ENCODE measurements at regions not wholly inside any gene's neighbourhood (a gene's known extent, or its start where the extent isn't known, plus 50 kb on each side); places are given as distances from the start of the nearest gene placed in this dataset.

DNA sequence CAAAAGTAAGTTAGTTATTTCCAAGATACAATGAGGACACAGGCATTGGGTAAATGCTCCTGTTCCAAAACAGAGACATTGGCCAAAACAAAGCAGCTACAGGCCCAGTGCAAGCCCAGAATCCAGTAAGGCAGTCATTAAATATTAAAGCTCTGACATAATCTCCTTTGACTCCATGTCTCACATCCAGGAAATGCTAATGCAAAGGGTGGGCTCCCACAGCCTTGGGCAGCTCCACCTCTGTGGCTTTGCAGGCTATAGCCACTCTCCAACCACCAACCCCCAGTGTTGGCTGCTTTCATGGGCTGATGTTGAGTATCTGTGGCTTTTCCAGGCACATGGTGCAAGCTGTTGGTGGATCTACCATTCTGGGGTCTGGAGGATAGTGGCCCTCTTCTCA lies 733.4 kb upstream of the SOX9 start:
- Histone ChIP-seq H3K36me3 (no peaks in the 10 kb centered on the region), H3K9ac (no peak overlapping the region), H3K4me2 (no peak overlapping the region), H3K27ac (no peak overlapping the region), H3K9me3 (0 out of 2 replicates have a peak, but pooled peaks cover 7% of the 10 kb centered on the region), H3K27me3 (no peaks in the 10 kb centered on the region), H3K4me3 (no peak overlapping the region), H4K20me1 (no peaks in the 10 kb centered on the region), H3K4me1 (no peaks in the 10 kb centered on the region)
- no peak for TF ChIP-seq Cebpa-rat (IDR thresholded peaks at IDR 0.05)

DNA sequence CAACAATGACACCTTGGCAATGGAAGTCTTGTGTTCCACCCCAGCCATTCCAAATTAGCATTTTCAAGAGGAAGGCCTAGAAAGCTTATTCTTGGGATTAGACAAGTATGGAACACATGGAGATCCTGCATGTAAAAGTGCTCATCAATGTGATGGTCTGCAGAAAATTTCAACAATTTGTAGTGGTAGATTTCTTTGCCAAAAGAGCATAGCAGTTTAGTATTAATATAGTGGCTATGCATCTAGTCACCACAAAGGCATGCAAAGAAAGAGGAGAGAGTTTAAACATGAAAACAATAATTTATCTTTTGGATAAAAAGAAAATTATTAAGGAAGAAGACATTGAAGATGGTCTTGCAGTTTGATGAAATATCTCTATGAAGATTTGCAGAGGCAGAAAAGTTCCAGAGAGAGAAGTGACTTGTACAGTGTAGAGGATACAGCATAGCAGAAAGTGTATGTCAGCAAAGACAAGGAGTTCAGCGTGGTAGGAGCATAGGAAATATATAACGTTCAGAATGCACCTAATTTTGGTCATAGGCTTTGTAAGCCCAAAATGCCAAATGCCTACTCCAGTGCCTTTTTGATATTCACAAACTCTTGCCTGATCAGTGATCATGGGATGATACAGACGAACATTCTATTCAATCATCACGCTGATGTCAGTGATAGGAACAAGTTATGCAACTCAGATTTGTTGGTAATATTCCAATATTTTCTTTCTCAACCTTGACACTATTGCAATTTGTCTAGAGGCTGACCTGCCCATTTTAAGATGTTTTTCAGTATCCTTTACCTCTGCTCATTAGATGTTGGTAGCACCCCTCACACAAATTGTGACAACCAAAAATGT lies 727.9 kb upstream of the SOX9 start:
- H4K20me1 ChIP-seq: no peaks in the 10 kb centered on the region
- H3K4me3 ChIP-seq: no peak overlapping the region
- TF ChIP-seq Cebpa-rat (IDR thresholded peaks at IDR 0.05): no peak
- H3K9ac ChIP-seq: no peak overlapping the region
- H3K27ac ChIP-seq: no peak overlapping the region
- H3K36me3 ChIP-seq: no peaks in the 10 kb centered on the region
- H3K27me3 ChIP-seq: no peaks in the 10 kb centered on the region
- 0 out of 2 replicates have a peak, but pooled peaks cover 3% of the 10 kb centered on the region for H3K9me3 ChIP-seq
- H3K4me1 ChIP-seq: no peaks in the 10 kb centered on the region
- no peak overlapping the region for H3K4me2 ChIP-seq

DNA sequence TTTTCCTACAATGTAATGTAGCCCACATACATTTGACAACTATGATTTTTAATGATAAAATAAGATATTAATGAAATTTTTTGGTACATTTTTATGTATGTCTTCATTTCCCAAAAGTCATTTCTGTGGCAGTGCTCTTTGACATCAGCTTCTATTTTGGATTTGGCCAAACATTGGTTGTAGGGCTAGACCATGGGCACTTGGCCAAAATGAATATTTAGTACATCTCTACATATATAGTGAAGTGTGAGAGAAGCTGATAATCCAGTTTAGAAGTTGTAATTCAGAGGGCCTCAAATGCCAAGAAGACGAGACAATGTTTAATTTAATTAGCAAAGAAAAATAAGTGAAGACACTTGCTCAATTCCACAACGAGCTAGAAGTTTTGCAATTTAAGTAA lies 724.9 kb upstream of the SOX9 start:
- no peaks in the 10 kb centered on the region for H3K9me3 ChIP-seq
- no peaks in the 10 kb centered on the region for H3K36me3 ChIP-seq
- H3K4me2 ChIP-seq: no peak overlapping the region
- no peaks in the 10 kb centered on the region for H3K4me1 ChIP-seq
- TF ChIP-seq Cebpa-rat (IDR thresholded peaks at IDR 0.05): no peak
- no peak overlapping the region for H3K9ac ChIP-seq
- H3K4me3 ChIP-seq: no peak overlapping the region
- H4K20me1 ChIP-seq: no peaks in the 10 kb centered on the region
- no peaks in the 10 kb centered on the region for H3K27me3 ChIP-seq
- no peak overlapping the region for H3K27ac ChIP-seq

DNA sequence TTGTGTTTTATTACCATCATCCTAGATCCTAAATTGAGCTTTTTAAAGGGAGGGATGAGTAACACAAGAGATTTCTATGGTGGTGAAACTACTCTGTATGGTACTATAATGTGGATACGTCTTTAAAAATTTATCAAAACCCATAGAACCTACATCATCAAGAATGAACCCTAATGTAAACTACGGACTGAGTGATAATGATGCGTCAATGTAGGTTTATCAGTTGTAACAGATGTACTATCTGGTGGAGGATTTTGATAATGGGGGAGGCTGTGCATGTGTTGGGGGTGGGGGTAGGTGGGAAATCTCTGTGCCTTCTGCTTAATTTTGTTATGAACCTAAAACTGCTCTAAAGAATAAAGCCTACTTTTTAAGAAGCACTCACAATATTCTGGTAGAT lies 724.1 kb upstream of the SOX9 start:
- Histone ChIP-seq H3K9ac (no peak overlapping the region), H3K27me3 (no peaks in the 10 kb centered on the region), H3K4me3 (no peak overlapping the region), H3K27ac (no peak overlapping the region), H3K4me1 (no peaks in the 10 kb centered on the region), H3K4me2 (no peak overlapping the region), H3K36me3 (no peaks in the 10 kb centered on the region), H3K9me3 (no peaks in the 10 kb centered on the region), H4K20me1 (no peaks in the 10 kb centered on the region)
- no peak for TF ChIP-seq Cebpa-rat (IDR thresholded peaks at IDR 0.05)

DNA sequence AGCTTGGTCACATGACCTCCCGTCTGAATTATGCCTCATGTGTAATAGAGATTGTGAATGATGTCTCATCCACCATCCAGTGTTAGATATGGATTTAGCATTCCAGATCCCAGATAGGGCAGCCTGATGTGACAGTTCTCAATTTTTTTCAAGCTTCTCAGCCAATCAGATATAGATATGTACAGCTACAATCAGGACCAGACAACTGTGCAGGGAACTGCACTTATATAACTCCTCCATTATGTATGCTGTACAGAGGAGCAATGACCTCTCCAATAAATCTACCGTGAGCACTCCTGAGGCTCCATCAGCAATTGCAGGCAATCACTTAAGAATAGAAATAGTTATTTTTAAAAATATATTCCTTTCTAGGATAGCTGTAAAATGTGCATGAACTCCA lies 722.8 kb upstream of the SOX9 start:
- H3K4me1 ChIP-seq: no peaks in the 10 kb centered on the region
- H3K36me3 ChIP-seq: no peaks in the 10 kb centered on the region
- H3K27me3 ChIP-seq: no peaks in the 10 kb centered on the region
- H3K27ac ChIP-seq: no peak overlapping the region
- H3K9me3 ChIP-seq: no peaks in the 10 kb centered on the region
- H3K4me3 ChIP-seq: no peak overlapping the region
- H3K4me2 ChIP-seq: no peak overlapping the region
- no peaks in the 10 kb centered on the region for H4K20me1 ChIP-seq
- no peak for TF ChIP-seq Cebpa-rat (IDR thresholded peaks at IDR 0.05)
- no peak overlapping the region for H3K9ac ChIP-seq

DNA sequence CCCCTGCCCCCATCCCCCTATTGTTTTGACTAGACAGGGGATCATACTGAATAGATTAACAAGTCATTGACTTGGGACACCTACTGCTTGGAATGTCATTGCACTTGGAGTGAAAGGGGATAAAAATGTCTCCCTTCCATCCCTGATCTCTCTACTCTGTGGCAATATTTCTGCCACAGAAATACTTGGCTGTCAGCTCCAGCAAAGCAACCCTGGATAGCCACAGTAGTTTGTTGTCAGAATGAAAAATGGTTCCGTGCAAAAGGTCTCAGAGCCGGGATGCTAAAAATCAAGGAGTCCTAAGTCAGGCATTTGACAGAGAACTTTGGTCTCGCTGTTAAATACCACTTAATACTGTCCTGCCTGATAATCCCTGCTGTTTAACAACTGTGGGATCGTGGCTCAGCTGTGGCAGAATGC lies 722.0 kb upstream of the SOX9 start:
- Histone ChIP-seq H3K4me2 (no peak overlapping the region), H3K4me1 (no peaks in the 10 kb centered on the region), H3K27ac (no peak overlapping the region), H4K20me1 (no peaks in the 10 kb centered on the region), H3K9ac (no peak overlapping the region), H3K27me3 (no peaks in the 10 kb centered on the region), H3K4me3 (no peak overlapping the region), H3K9me3 (no peaks in the 10 kb centered on the region), H3K36me3 (no peaks in the 10 kb centered on the region)
- TF ChIP-seq Cebpa-rat (IDR thresholded peaks at IDR 0.05): no peak

DNA sequence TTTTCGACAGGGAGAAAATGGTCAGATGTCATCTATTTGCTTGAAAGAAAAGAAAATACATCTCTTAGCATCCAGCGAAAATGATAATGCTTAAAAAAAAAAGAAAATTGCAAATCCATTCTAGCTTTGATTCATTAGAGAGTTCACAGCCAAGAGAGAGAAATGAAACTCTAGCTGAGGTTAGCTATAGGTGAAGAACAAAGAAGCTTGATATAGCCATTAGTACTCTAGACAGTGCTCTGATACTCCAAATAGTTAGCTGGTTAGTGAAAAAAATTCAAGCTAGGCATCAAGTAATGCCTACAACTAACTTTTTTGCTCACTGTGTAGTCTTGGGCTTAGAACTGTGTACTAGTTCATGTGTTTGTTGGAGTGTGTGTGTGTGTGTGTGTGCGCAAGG lies 721.6 kb upstream of the SOX9 start:
- Histone ChIP-seq H3K4me1 (no peaks in the 10 kb centered on the region), H3K27me3 (no peaks in the 10 kb centered on the region), H3K9ac (no peak overlapping the region), H3K4me3 (no peak overlapping the region), H3K27ac (no peak overlapping the region), H3K36me3 (no peaks in the 10 kb centered on the region), H4K20me1 (no peaks in the 10 kb centered on the region), H3K9me3 (no peaks in the 10 kb centered on the region), H3K4me2 (no peak overlapping the region)
- no peak for TF ChIP-seq Cebpa-rat (IDR thresholded peaks at IDR 0.05)

DNA sequence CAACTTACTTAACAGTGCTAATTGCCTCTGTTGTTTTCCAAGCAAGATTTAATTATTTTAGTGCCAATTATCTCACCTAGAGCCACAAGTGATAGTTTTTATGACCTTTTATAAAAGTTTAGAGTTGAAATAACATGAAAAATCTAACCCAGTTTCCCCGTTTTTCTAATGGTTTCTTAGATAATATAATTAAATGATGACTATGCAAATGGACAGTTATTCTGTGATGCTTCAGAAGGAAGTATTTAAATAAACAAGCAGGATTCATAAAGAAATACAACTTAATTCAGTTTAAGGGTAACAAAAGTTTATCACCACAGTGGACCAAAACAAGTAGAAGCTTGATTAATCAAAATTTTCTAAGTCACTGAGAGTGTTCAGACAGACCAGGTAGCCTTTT lies 721.2 kb upstream of the SOX9 start:
- no peak for TF ChIP-seq Cebpa-rat (IDR thresholded peaks at IDR 0.05)
- H3K36me3 ChIP-seq: no peaks in the 10 kb centered on the region

DNA sequence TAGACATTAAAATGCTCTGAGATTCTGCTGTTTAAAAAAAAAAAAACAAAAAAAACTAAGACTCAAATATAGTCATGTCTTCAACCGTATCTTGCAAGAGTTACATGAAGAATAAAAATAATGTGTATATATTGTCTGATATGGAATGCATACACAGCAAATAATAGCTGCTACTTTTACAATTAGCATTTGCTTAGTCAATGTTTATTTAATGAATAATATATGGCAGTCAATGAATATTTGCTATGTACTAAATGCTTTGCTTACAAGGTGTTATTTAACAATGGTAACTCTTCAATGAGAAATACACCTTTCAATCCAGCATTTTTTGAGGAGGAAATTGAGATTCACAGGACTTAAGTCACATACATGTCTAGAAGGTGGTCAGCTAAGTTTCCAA lies 718.8 kb upstream of the SOX9 start:
- no peaks in the 10 kb centered on the region for H3K9me3 ChIP-seq
- no peaks in the 10 kb centered on the region for H4K20me1 ChIP-seq
- no peaks in the 10 kb centered on the region for H3K4me1 ChIP-seq
- no peak overlapping the region for H3K4me2 ChIP-seq
- no peak for TF ChIP-seq Cebpa-rat (IDR thresholded peaks at IDR 0.05)
- no peak overlapping the region for H3K9ac ChIP-seq
- H3K4me3 ChIP-seq: no peak overlapping the region
- H3K27ac ChIP-seq: no peak overlapping the region
- H3K36me3 ChIP-seq: no peaks in the 10 kb centered on the region
- no peaks in the 10 kb centered on the region for H3K27me3 ChIP-seq

More for the DNA sequence above, 721.2 kb upstream of the SOX9 start:
- Histone ChIP-seq H4K20me1 (no peaks in the 10 kb centered on the region), H3K27ac (no peak overlapping the region), H3K9ac (no peak overlapping the region), H3K4me1 (no peaks in the 10 kb centered on the region), H3K4me2 (no peak overlapping the region), H3K4me3 (no peak overlapping the region), H3K27me3 (no peaks in the 10 kb centered on the region), H3K9me3 (no peaks in the 10 kb centered on the region)

DNA sequence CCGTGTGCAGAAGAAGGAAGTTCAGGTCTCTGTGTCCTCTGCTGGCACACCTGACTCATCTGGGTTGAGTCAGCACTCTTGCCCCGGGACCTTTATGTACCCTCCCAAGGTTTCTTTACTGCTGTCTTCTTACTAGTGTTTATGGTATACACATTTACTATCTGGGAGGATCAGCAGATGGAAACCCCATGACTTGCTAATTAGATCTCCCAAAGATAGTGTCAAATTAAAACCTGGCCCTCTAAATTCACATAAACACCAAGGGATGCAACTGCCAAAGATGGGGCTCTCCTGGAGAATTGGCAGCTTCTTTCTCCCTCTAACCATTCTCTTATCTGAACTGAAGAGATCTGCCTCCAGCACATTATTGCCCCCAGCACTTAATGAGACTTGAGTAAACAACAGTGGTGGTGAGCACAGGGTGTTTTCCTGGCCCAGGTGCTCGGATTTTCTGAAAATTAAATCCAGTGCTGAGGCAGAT lies 718.1 kb upstream of the SOX9 start:
- H3K4me3 ChIP-seq: no peak overlapping the region
- no peaks in the 10 kb centered on the region for H3K27me3 ChIP-seq
- H4K20me1 ChIP-seq: no peaks in the 10 kb centered on the region
- H3K9me3 ChIP-seq: no peaks in the 10 kb centered on the region
- TF ChIP-seq Cebpa-rat (IDR thresholded peaks at IDR 0.05): no peak
- no peak overlapping the region for H3K4me2 ChIP-seq
- H3K9ac ChIP-seq: no peak overlapping the region
- H3K36me3 ChIP-seq: no peaks in the 10 kb centered on the region
- H3K27ac ChIP-seq: no peak overlapping the region
- no peaks in the 10 kb centered on the region for H3K4me1 ChIP-seq
